Endothelial cell of umbilical vein (primary cell): ENCODE measurements at regions not wholly inside any gene's neighbourhood (a gene's known extent, or its start where the extent isn't known, plus 50 kb on each side); places are given as distances from the start of the nearest gene placed in this dataset.

Source experiments
- BruUV-seq: library from RNA; stranded (reverse); fragments of 400-500 nt; replicated peaks from 2 replicates; lab custom pipeline; 2021; lab: Mats Ljungman, UMichigan
- CTCF ChIA-PET: fragments of 300-600, 350-600 bp; sonication (Branson Sonifier 250); formaldehyde crosslinking; loops from one replicate; lab custom pipeline; 2021; ENCODE audit warnings: antibody characterized with exemption, inconsistent platforms; lab: Charles Lee
- POLR2A ChIA-PET: fragments of 300-600, 350-600 bp; sonication (Branson Sonifier 250); formaldehyde crosslinking; loops from one replicate; lab custom pipeline; 2021; ENCODE audit warnings: antibody characterized with exemption, inconsistent platforms; lab: Charles Lee
- DNase-seq: peaks from one replicate; pipeline ENCODE4 v3.0.0-alpha.2; 2011; ENCODE audit warnings: low read depth, low spot score
- FAIRE-seq: peaks from 2 replicates; lab custom pipeline; 2011; peaks lifted over from hg19 to GRCh38; lab: Jason Lieb, UNC
- H2AFZ ChIP-seq: 2 replicates; pipeline ENCODE4 v1.6.0; 2012; ENCODE audit warnings: low read depth, low read length, control low read depth, inconsistent platforms
- H3K27ac ChIP-seq: 2 replicates; pipeline ENCODE4 v1.5.1; 2011; ENCODE audit warnings: low read depth, mild to moderate bottlenecking, control low read depth, low read length, moderate library complexity; ENCODE audit not compliant: insufficient read depth
- H3K27me3 ChIP-seq, 2 experiments: 2 replicates each; pipeline versions ENCODE4 v1.6.0 to v1.6.1; 2011; ENCODE audit warnings: low read length in 2 of 2, mixed read lengths in 1 of 2; ENCODE audit not compliant: control insufficient read depth in 2 of 2, insufficient read depth in 2 of 2
- H3K36me3 ChIP-seq, 2 experiments: 2 replicates in 1 of 2; 3 replicates in 1 of 2; pipeline ENCODE4 v1.5.1; 2011; ENCODE audit warnings: low read length in 2 of 2, mild to moderate bottlenecking in 1 of 2, moderate library complexity in 1 of 2; ENCODE audit not compliant: control insufficient read depth in 2 of 2, insufficient read depth in 2 of 2; ENCODE audit errors: extremely low read depth in 1 of 2
- H3K4me1 ChIP-seq: 3 replicates; pipeline ENCODE4 v1.5.1; 2011; ENCODE audit warnings: mild to moderate bottlenecking, low read length; ENCODE audit not compliant: control insufficient read depth, insufficient read depth; ENCODE audit errors: extremely low read depth
- H3K4me2 ChIP-seq: 2 replicates; pipeline ENCODE4 v1.6.1; 2011; ENCODE audit warnings: low read length, control low read depth, mixed read lengths; ENCODE audit not compliant: insufficient read depth
- H3K4me3 ChIP-seq, 3 experiments: fragments of 200-600 bp in 1 of 3; sonication (generic), shearing (Covaris generic) in 1 of 3; replicated peaks in 1 of 3; 2 replicates each; pipeline ENCODE4 v1.5.1; 2011 to 2016; ENCODE audit warnings: control low read depth in 3 of 3, low read length in 3 of 3, mild to moderate bottlenecking in 2 of 3, inconsistent platforms in 1 of 3, low read depth in 1 of 3, moderate library complexity in 1 of 3; ENCODE audit not compliant: insufficient read depth in 1 of 3
- H3K79me2 ChIP-seq: 2 replicates; pipeline ENCODE4 v1.6.0; 2012; ENCODE audit warnings: low read length, inconsistent platforms; ENCODE audit not compliant: control insufficient read depth, insufficient read depth
- H3K9ac ChIP-seq: replicated peaks from 2 replicates; pipeline ENCODE3; 2011; ENCODE audit warnings: low read length, control low read depth; ENCODE audit not compliant: insufficient read depth; ENCODE audit errors: extremely low read depth
- H3K9me1 ChIP-seq: replicated peaks from 3 replicates; pipeline ENCODE4 v1.6.0; 2011; ENCODE audit warnings: mild to moderate bottlenecking, low read length; ENCODE audit not compliant: control insufficient read depth, insufficient read depth; ENCODE audit errors: extremely low read depth
- H3K9me3 ChIP-seq: replicated peaks from 2 replicates; pipeline ENCODE4 v1.5.1; 2012; ENCODE audit warnings: low read length, inconsistent platforms; ENCODE audit not compliant: control insufficient read depth, insufficient read depth
- H4K20me1 ChIP-seq: replicated peaks from 2 replicates; pipeline ENCODE3; 2011; ENCODE audit warnings: mild to moderate bottlenecking, low read length; ENCODE audit not compliant: control insufficient read depth, insufficient read depth; ENCODE audit errors: extremely low read depth
- CTCF ChIP-seq, 2 donors: IDR thresholded peaks; 1 replicate in 1 of 2; 2 replicates in 1 of 2; pipeline ENCODE4 v1.5.1; 2011; ENCODE audit warnings: low read length in 2 of 2, mild to moderate bottlenecking in 2 of 2, moderate library complexity in 2 of 2, control low read depth in 1 of 2, inconsistent platforms in 1 of 2, low read depth in 1 of 2; ENCODE audit not compliant: insufficient read depth in 1 of 2; ENCODE audit errors: extremely low read depth in 1 of 2
- EZH2 ChIP-seq: IDR thresholded peaks from 2 replicates; pipeline ENCODE4 v1.6.1; 2012; ENCODE audit warnings: borderline replicate concordance, low read depth, mild to moderate bottlenecking, moderate library complexity, low read length, inconsistent platforms; ENCODE audit not compliant: severe bottlenecking
- FOS ChIP-seq: IDR thresholded peaks from 2 replicates; pipeline ENCODE4 v1.6.1; 2011; ENCODE audit warnings: mild to moderate bottlenecking, low read length, moderate library complexity, borderline replicate concordance; ENCODE audit not compliant: insufficient read depth
- GATA2 ChIP-seq: IDR thresholded peaks from 2 replicates; pipeline ENCODE4 v1.7.0; 2011; ENCODE audit warnings: low read depth, mild to moderate bottlenecking, moderate library complexity, mixed read lengths, low read length; ENCODE audit not compliant: insufficient read length, insufficient read depth
- JUN ChIP-seq: IDR thresholded peaks from 2 replicates; pipeline ENCODE4 v1.6.1; 2011; ENCODE audit warnings: borderline replicate concordance, low read depth; ENCODE audit not compliant: insufficient read length, insufficient read depth
- MYC ChIP-seq: IDR thresholded peaks from one replicate; pipeline ENCODE4 v1.6.1; 2011; ENCODE audit warnings: mild to moderate bottlenecking, low read depth, low read length
- POLR2A ChIP-seq: IDR thresholded peaks from 2 replicates; pipeline ENCODE4 v1.6.1; 2012; ENCODE audit warnings: low read depth, mild to moderate bottlenecking, control low read depth, low read length
- POLR2AphosphoS5 ChIP-seq: IDR thresholded peaks from 2 replicates; pipeline ENCODE4 v1.6.1; 2012; ENCODE audit warnings: low read depth, mild to moderate bottlenecking, control low read depth, low read length, moderate library complexity; ENCODE audit not compliant: insufficient read depth
- dilution Hi-C: fragments of 300-500 bp; cut with MboI; formaldehyde crosslinking; loops from one replicate; pipeline ENCODE4 v1.15.0; 2019; ENCODE audit warnings: low sequenced_read_pairs; ENCODE audit not compliant: extremely low pct_ligation_motif_present
- intact Hi-C: fragments of 100-400 bp; cut with micrococcal nuclease; formaldehyde crosslinking; loops from one replicate; pipeline ENCODE4 v1.10.0; 2022
- TF ChIP-seq, protein P1 (sequence below): IDR thresholded peaks from 2 replicates; pipeline ENCODE4 v1.6.1; 2011; ENCODE audit not compliant: insufficient read depth, insufficient read length

DNA sequence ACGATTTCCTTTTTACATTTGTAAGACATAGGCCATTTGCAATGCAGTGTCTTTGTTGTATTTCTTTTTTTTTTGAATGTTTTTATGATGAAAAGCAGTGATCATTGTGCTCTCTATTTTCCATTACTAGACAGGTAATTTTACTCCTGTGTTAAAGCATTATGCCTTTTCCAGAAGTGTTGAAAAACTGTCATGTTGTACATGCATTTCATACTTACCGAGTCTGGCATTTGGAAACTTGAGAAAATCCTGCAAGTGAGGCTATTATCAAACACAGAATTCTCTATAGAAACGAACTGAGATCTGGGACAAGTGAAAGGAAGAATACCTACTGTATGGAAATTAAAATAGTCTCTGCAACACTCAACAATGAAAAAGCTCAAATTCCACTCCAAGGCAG lies 78.6 kb upstream of the CNR1 start:
- FAIRE-seq (no peak), DNase-seq (no peak)
- Histone ChIP-seq H4K20me1 (no peaks in the 10 kb centered on the region), H3K79me2 (no peaks in the 10 kb centered on the region), H3K9ac (no peak overlapping the region), H2AFZ (no peak overlapping the region), H3K27me3 (no peaks in the 10 kb centered on the region), H3K4me1 (no peaks in the 10 kb centered on the region), H3K27ac (no peak overlapping the region), H3K4me3 (no peak overlapping the region), H3K9me1 (no peaks in the 10 kb centered on the region), H3K4me2 (no peak overlapping the region), H3K36me3 (no peaks in the 10 kb centered on the region), H3K9me3 (no peaks in the 10 kb centered on the region)
- dilution Hi-C loops, result no loop called here
- BruUV-seq, result no TSS peak
- ChIA-PET CTCF (no interaction called here), POLR2A (no interaction called here)
- intact Hi-C loops, result no loop called here
- TF ChIP-seq GATA2, result no peak
- no peak for TF ChIP-seq POLR2A
- no peak for TF ChIP-seq FOS
- no peak for TF ChIP-seq MYC
- no peak for TF ChIP-seq CTCF (IDR thresholded peaks at IDR 0.05; ENCODE audit: extremely low read depth in 1 of 2, insufficient read depth in 1 of 2, low read depth in 1 of 2, low read length in 2 of 2)
- no peak for TF ChIP-seq JUN
- no peak for TF ChIP-seq EZH2
- no peak for TF ChIP-seq POLR2AphosphoS5
- TF ChIP-seq, protein P1, sequence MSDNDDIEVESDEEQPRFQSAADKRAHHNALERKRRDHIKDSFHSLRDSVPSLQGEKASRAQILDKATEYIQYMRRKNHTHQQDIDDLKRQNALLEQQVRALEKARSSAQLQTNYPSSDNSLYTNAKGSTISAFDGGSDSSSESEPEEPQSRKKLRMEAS, result no peak
